Activated CD8-positive, alpha-beta memory T cell treated with anti-CD3 and anti-CD28 coated beads, Interleukin-2, amount 50 U/mL, for 1 hour (primary cell): ENCODE measurements at regions not wholly inside any gene's neighbourhood (a gene's known extent, or its start where the extent isn't known, plus 50 kb on each side); places are given as distances from the start of the nearest gene placed in this dataset.

Source experiments
- DNase-seq: peaks from one replicate; pipeline ENCODE4 v3.0.0-alpha.2; 2020; ENCODE audit errors: extremely low read depth

DNA sequence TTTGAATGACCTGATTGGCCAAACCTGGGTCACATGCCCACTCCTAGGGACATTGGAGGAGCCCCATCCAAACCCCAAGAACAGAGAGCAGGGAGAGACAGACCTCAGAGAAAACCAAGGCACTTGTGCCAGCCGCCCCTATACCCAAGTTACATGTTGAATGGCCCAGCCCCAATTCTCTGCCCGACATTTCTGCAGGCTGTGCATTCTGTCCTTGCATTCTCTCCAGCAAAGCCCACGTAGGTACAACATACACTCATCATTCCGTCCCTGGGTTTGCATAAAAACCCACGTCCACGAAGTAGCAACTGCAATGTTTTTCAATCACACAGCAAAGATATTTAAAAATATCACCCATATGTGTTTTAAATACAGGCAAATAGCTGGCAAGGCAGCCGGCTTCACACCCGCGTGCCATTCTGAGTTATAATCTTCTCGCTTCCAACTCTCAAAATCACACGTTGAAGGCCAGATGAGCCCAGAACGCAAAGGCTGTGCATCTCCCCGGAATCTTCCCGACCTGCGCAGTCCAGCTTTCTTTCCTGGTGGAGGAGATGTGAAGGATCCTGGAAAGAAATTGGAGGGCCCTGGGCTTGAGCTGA lies 91.7 kb upstream of the MYL2 start:
- no peak for DNase-seq

DNA sequence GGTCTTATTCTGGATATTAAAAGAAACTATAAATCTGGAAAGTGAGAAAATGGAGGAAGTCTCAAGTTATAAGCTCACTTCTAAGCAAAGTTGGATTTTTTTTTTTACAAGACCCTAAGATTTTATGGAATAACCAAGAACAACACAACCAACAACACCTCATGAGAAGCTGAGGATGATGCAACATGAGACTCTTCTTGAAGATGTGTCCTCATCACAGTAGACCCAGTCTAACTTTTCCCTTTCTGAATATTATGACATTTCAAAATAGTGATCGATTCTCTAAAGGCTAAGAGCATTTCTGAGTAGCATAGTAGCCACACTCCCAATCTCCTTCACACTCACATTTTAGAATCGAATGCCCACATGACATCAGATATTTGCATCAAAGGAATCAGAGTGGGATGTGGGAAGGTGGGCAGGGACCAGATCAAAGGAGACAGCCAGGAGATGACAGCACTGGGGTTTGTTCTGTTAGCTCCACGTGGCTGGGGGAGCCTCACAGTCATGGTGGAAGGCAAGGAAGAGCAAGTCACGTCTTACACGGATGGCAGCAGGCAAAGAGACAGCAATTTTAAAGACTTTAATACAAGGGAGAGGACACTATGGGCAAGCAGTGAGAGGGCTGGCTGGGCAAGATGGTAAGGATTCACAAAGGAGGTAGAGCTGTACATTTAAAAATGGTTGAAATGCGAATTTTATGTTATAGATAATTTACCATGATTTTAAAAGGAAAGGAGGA lies 90.7 kb upstream of the MYL2 start:
- DNase-seq = no peak

DNA sequence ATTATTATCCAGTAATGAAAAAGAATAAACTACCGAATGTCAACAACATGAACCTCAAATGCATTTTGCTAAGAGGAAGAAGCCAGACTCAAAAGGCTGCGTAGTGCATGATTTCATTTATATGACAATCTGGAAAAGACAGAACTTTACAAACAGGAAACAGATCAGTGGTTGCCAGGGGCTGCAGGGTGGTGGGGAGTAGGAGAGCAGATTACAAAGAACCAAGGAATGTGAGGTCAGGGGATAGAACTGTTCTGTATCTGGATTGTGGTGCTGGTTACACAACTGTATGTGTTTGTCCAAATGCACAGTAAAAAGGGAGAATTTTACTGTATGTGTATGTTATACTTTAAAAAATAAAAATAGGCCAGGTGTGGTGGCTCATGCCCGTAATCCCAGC lies 89.7 kb upstream of the MYL2 start:
- no peak for DNase-seq

DNA sequence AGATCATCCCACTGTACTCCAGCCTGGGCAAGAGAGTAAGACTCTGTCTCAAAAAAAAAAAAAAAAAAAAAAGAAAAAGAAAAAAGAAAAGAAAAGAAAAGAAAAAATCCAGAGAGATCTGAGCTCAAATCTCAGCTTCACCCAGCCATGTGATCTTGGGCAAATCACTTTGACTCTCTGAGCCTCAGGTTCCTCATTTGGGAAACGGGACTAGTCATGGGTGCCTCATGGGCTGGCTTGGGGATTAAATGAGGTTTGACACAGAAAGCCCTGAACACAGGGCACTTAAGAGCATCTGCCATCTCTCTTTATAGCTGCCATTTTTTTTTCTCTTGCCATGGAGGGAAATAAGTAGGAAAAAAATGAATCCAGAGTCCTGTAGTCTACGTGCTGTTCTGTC lies 86.2 kb upstream of the MYL2 start:
- DNase-seq = no peak

DNA sequence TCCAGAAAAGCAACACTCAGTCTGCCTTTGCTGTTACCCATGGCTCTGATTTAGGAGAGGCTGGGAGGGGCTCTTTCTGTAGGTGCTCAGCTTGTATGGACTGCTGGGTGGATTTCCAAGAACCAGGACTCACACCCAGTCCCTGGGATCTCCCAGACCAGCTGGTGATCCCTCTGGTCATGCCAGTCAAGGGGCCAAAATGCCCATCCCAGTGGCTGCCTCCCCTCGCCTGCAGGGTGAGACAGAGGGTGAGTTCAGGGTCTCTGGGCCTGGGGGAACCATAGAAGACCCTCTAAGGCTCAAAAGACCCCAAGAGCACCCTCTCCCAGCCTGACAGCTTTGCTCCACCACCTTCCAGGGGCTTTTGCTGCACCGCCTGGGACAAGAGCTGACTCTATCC lies 78.6 kb upstream of the MYL2 start:
- no peak for DNase-seq

DNA sequence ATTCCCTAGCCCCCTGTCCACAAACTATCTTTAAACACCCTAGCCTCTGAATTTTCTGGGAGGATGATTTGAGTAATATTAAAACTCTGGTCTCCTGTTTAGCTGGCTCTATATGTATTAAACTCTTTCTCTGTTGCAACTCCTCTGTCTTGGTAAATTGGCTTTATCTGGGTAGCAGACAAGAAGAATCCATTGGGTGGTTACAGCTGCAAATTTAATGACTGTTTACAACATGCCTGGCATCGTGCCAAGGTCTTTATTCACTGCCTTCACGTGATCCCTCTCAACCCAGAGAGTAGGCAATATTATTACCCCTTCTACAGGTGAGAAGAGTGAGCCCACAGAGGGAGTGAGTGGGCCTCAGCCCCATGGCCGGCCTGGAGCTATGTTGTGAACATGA lies 77.8 kb upstream of the MYL2 start:
- no peak for DNase-seq

DNA sequence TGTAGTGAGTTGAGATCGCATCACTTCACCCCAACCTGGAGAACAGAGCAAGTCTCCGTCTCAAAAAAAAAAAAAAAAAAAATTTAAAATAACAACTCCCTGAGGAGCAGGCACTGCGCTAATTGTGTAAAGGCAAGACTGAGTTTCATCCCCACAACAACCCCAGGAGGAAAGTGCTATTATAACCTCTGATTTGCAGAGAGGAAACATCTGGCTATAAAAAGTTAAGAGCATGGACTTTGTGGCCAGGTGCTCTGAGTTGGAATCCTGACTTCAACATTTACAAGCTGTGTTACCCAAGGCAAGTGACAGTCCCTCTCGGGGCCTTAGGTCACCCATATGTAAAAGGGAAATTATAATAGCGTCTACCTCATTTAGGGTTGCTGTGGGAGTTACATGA lies 76.0 kb upstream of the MYL2 start:
- DNase-seq = no peak

DNA sequence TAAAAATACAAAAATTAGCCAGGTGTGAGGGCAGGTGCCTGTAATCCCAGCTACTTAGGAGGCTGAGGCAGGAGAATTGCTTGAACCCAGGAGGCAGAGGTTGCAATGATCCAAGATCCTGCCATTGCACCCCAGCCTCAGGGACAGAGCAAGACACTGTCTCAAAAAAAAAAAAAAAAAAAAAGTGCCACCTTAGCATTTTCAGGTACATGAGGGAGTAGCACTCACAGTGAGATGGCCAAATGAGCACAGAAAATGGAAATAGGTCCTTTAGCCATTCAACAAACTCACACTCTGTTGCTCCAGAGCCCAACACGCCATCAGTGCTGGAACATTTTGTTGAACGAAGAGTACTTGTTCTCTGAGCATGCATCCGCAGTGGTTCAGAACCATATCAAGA lies 75.2 kb upstream of the MYL2 start:
- DNase-seq = no peak

DNA sequence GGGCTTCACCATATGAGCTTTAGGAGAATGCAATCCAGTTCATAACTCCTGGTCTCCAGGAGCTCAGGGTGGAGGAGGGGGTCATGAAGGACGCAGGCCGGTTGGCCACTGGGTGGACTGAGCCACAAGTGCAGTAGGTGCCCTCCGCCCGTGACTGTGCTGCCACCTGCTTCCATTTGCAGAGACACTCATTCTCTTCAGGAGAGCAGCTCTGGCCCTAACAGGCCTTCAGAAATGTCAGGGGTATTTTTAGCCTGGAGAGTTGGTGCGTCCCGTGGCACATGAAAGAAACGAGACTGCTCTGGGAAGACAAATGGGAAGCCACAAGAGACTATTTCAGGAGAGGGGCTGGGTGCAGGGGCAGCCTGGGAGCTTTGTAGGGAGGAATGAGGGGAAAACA lies 74.6 kb upstream of the MYL2 start:
- DNase-seq = no peak

DNA sequence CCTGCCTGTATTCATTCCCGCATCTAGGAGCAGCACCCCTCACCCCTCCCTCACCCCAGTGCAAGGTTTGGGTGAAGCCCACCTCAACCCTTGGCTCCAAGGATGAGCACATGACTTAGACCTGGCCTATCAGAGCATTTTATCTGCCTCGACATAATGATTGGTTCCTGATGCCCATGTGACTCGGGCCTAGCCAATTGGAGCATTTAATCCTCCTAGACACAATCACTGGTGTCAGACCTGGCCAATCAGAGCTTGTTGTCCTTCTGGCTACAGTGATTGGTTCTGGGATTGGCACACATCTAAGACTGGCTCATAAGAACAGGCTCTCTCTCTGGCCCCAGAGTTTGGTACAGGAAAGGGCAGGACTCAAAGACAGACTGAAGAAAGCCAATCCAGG lies 73.1 kb upstream of the MYL2 start:
- DNase-seq = no peak

DNA sequence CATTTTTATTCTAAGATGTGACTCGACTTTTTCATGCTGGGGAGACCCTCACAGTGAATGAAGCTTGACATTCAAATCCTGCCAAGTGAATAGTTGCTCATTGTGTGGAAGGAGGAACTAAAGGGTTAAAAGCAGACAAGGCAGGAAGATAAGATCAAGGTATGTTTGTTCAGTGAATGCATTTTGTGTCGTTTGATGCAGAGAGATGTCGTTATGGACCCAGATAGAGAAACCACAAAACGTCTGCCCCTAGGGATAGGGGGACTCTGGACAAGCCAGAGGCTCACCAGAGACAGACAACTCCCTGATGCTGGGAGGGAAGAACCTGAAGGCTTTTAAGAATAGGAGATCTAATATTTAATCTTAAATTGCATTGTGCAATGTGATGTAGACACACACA lies 72.5 kb upstream of the MYL2 start:
- DNase-seq = no peak

DNA sequence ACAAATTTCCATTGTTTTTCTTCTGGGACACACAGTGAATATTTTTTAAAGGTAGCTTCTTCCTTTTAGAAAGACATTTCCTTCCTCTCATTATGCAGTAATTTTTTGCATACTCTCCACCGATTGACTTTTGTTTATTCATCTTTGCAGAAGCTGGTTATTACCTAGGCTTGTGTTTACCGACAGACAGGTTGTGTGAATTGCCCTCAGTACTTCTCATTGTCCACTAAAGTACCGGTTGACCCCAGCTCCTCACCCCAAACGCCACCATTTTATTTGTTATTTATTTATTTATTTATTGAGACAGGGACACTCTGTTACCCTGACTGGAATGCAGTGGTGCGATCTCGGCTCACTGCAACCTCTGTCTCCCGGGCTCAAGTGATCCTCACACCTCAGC lies 63.4 kb upstream of the MYL2 start:
- no peak for DNase-seq

DNA sequence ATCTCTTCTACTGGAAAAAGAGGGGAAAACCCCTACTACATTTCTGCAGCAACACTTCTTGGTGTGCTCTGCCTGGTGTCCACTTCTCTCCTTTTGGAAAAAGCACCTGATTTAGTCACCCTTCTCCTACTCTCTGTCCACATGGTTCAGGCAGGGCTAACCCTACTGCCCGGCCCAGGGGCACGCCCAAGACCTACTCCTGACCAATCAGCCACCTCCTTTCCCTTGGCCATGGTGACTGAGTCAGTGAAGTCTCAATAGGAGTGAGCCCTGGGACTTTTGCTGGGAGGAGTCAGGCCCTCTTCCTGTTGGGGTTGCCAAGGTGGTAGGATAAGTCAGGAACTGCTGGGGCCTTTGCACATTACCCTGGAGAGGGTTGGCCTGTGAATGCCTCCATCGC lies 52.5 kb upstream of the MYL2 start:
- DNase-seq = no peak

DNA sequence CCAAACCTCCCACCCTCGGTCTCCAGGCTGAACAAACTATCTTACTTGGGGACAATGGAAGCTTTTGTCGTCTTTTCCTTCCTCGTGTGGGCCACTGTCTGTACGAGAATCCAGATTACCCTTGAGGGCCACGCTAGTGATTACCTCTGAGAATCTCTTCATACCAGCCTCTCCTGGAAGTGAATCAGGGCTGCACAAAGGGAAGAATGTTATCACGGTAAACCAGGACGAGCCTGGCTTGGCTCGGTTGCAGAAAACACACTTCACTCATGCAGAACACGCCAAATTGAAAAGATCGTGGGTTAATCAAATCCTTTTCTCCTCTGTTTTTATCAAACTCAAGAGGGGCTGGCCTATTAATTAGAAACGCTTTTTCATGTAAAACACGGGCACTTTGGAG lies 51.6 kb upstream of the MYL2 start:
- DNase-seq = no peak

DNA sequence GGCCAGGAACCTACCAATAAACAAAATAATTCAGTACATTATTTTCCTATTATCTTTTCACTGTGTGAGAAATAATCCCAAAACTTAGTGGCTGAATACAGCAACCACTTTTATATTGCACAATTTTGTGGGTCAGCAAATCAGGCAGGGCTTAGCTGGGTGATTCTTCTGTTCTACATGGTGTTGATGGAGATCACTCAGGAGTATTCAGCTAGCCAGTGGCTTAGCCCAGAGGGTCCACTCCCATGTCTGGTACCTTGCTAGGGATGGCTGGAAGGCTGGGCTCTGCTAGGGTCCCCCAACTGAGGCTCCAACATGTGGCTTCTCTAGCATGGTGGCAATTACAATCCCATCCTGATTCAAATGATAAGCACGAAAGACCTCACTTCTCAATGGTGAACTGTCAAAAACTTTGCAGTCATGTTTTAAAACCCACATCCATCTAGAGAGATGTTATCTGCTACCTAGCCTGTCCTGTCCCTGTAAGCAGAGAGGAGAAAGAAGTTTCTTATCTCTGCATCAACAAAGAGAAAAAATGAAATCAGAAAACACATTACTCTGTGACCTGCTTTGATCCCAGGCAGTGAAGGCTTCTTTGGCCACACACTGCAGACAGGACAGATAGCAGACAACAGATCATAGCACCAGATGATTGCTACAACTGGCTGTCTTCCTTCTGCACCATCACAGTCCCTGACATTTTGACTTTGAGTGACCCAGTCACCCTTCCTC lies 51.0 kb upstream of the MYL2 start:
- DNase-seq = no peak
